Activated CD4-positive, alpha-beta T cell treated with anti-CD3 and anti-CD28 coated beads, Interleukin-2, amount 10 ng/mL, durations not matched to agents 24 days and 14 days (primary cell): ENCODE measurements at regions not wholly inside any gene's neighbourhood (a gene's known extent, or its start where the extent isn't known, plus 50 kb on each side); places are given as distances from the start of the nearest gene placed in this dataset.
"Not testable (repeated sequence)": the region's sequence is repeated elsewhere in the genome, so short reads cannot be mapped to it uniquely, and the experiment has no call there.

ENCODE experiments used
- DNase-seq: peaks from one replicate; pipeline ENCODE4 v3.0.0; 2022
- H3K27ac Mint-ChIP-seq: one replicate; pipeline ENCODE4 v1.8.0; 2022; ENCODE audit warnings: mild to moderate bottlenecking, mixed read lengths
- H3K27me3 Mint-ChIP-seq: one replicate; pipeline ENCODE4 v1.8.0; 2022; ENCODE audit warnings: mixed read lengths
- H3K36me3 Mint-ChIP-seq: one replicate; pipeline ENCODE4 v1.8.0; 2022; ENCODE audit warnings: low read depth, mild to moderate bottlenecking, mixed read lengths
- H3K4me1 Mint-ChIP-seq: one replicate; pipeline ENCODE4 v1.8.0; 2021; ENCODE audit warnings: mixed read lengths
- H3K4me3 Mint-ChIP-seq: one replicate; pipeline ENCODE4 v1.8.0; 2022; ENCODE audit warnings: mild to moderate bottlenecking, moderate library complexity, mixed read lengths
- H3K9me3 Mint-ChIP-seq: one replicate; pipeline ENCODE4 v1.8.0; 2021; ENCODE audit warnings: mixed read lengths
- intact Hi-C: fragments of 100-400 bp; cut with micrococcal nuclease; formaldehyde crosslinking; loops from one replicate; pipeline ENCODE4 v1.15.1; 2023

- DNase-seq = no peak
- peaks cover 5% of the 10 kb centered on the region for H3K4me1 Mint-ChIP-seq
- H3K27me3 Mint-ChIP-seq = no peaks in the 10 kb centered on the region
- H3K36me3 Mint-ChIP-seq = peaks cover 4% of the 10 kb centered on the region
- no peaks in the 10 kb centered on the region for H3K9me3 Mint-ChIP-seq
- no peak overlapping the region for H3K4me3 Mint-ChIP-seq
- H3K27ac Mint-ChIP-seq = no peak overlapping the region
- intact Hi-C loops = no loop called here
Measured at GRCh38 chr2:8134473-8134932, 547.4 kb upstream of the ID2 start.

GRCh38 chr2:8134985-8135682 is 546.7 kb upstream of the ID2 start:
- Mint-ChIP-seq H3K4me1 (peaks cover 7% of the 10 kb centered on the region), H3K36me3 (peaks cover 4% of the 10 kb centered on the region), H3K27ac (no peak overlapping the region), H3K9me3 (no peaks in the 10 kb centered on the region), H3K4me3 (no peak overlapping the region), H3K27me3 (no peaks in the 10 kb centered on the region)
- no peak for DNase-seq
- intact Hi-C loops = no loop called here

DNA sequence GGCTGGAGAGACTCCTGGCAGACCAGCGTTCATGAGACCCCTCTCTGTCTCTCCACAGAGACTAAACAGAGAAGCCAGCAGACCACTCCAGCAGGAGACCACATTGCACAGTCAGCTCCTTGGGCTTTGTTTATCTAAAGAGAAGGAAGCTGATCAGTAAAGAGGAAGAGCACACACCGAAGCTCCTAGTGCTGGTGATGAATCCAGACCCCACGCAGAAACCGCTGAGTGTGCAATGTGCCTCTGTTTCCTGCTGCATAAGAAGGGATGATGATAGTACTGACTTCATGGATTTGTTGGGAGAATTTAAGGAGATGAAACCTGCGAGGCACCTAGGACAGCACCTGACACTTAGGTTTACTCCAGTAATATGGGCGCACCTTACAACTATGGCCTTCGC is 544.1 kb upstream of the ID2 start:
- H3K4me1 Mint-ChIP-seq = peaks cover 9% of the 10 kb centered on the region
- peaks cover 4% of the 10 kb centered on the region for H3K36me3 Mint-ChIP-seq
- no peak overlapping the region for H3K4me3 Mint-ChIP-seq
- DNase-seq = no peak
- H3K9me3 Mint-ChIP-seq = no peaks in the 10 kb centered on the region
- intact Hi-C loops = no loop called here
- H3K27ac Mint-ChIP-seq = no peak overlapping the region
- peaks cover 2% of the 10 kb centered on the region for H3K27me3 Mint-ChIP-seq

GRCh38 chr2:8138525-8138922 is 543.3 kb upstream of the ID2 start:
- Mint-ChIP-seq H3K4me1 (peaks cover 9% of the 10 kb centered on the region), H3K27ac (no peak overlapping the region), H3K27me3 (peaks cover 2% of the 10 kb centered on the region), H3K36me3 (peaks cover 4% of the 10 kb centered on the region), H3K4me3 (no peak overlapping the region), H3K9me3 (no peaks in the 10 kb centered on the region)
- intact Hi-C loops = no loop called here
- no peak for DNase-seq

- Mint-ChIP-seq H3K4me3 (no peak overlapping the region), H3K27me3 (peaks cover 2% of the 10 kb centered on the region), H3K4me1 (peaks cover 9% of the 10 kb centered on the region), H3K36me3 (peaks cover 4% of the 10 kb centered on the region), H3K9me3 (no peaks in the 10 kb centered on the region), H3K27ac (no peak overlapping the region)
- no peak for DNase-seq
- intact Hi-C loops = no loop called here
Measured at GRCh38 chr2:8138923-8139667, 542.8 kb upstream of the ID2 start.

DNA sequence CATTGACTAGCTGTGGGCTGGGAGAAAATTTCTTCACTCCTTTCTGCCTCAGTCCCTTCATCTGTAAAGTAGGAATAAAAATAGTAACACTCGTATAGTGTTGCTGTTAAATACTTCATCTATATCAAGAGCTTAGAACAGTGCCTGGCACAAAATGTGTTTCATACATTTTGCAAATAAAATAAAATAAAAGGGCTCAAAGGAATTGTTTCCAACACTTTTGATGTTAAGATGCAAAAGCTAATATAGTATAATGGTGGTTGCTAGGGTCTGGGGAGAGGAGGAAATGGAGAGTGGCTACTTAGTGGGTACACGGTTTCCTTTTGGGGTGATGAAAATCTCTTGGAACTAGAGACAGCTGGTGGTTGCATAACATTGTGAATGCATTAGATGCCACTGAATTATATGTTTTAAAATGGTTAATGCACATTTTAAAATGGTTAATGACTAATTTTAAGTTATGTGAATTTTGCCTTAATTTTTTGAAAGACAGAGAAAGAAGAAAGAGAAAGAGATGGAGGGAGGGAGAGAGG is 542.1 kb upstream of the ID2 start:
- DNase-seq = no peak
- Mint-ChIP-seq H3K4me3 (no peak overlapping the region), H3K27ac (no peak overlapping the region), H3K4me1 (peaks cover 13% of the 10 kb centered on the region), H3K9me3 (peaks cover under 1% of the 10 kb centered on the region), H3K27me3 (peaks cover 2% of the 10 kb centered on the region), H3K36me3 (peaks cover 4% of the 10 kb centered on the region)
- intact Hi-C loops = no loop called here

DNA sequence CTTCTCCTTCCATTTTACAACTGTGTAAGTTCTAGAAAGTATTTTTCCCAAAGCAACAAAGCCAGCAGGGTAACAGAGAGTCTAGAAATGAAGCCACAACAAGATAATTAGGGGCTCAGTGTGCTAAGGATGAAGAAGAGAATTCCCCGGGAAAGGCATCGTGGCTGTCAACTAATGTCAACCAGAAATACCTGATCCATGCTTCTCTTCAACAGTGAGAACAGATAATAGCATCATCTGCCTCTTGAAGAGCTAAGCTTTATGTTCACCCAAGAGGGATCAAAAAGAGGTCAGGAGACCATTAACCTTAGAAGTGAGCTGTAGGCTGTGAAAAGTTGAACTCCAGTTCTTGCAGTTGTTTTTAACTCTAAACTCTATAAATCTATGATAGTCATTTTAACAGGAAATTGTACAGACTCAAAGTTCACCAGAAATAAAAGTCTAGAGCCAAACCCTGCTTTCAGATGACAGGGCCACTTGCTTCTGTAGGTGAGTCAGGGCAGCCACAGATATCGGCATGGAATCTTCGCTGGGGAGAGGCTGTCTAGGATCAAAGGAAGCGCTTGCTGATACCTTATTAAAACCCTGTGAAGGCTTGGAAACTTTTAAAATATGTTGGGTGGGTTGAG is 540.7 kb upstream of the ID2 start:
- Mint-ChIP-seq H3K27me3 (peaks cover 2% of the 10 kb centered on the region), H3K36me3 (peaks cover 7% of the 10 kb centered on the region), H3K27ac (no peak overlapping the region), H3K4me3 (no peak overlapping the region), H3K4me1 (peaks cover 14% of the 10 kb centered on the region), H3K9me3 (peaks cover 8% of the 10 kb centered on the region)
- intact Hi-C loops = no loop called here
- no peak for DNase-seq

DNA sequence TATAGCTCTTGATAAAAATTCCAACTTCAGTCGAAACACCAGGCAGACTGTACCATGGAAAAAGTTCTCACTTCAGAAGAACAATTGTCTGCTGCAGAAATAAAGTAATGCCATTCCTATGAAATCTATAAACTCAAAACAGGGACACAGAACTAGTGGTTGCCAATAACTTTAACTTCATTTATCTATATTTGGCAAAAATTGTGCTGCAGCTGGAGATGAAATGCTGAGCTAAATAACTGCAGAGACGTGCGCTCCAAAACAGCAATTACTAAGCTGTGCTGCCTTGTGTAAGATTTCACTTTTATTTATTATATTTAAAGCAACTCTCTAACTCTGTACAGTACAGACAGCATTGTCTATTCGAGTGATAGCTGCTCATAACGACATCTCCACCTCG is 540.1 kb upstream of the ID2 start:
- Mint-ChIP-seq H3K4me1 (peaks cover 14% of the 10 kb centered on the region), H3K4me3 (no peak overlapping the region), H3K27me3 (peaks cover 2% of the 10 kb centered on the region), H3K27ac (no peak overlapping the region), H3K36me3 (peaks cover 7% of the 10 kb centered on the region), H3K9me3 (peaks cover 8% of the 10 kb centered on the region)
- intact Hi-C loops = no loop called here
- no peak for DNase-seq

DNA sequence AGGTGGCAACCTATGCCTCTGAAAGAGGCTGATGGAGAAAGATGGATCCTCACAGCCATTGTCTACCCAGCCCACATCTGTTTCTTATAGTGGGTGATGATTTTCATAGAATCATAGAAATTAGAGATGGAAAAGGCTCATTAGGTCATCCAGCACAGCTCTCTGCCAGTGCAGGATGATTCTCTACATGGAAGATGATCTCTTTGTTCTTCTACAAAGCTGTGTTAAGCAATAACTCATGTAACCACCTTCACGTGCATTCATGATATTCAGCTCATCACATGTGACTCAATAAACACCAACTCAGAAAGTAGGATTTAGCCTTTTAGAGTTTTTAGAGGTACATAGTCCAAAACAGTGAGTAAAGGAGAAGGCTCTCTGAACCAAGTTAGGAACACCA is 539.4 kb upstream of the ID2 start:
- Mint-ChIP-seq H3K36me3 (peaks cover 7% of the 10 kb centered on the region), H3K4me3 (no peak overlapping the region), H3K27me3 (peaks cover 2% of the 10 kb centered on the region), H3K9me3 (peaks cover 8% of the 10 kb centered on the region), H3K4me1 (peaks cover 14% of the 10 kb centered on the region), H3K27ac (no peak overlapping the region)
- DNase-seq = no peak
- intact Hi-C loops = no loop called here

DNA sequence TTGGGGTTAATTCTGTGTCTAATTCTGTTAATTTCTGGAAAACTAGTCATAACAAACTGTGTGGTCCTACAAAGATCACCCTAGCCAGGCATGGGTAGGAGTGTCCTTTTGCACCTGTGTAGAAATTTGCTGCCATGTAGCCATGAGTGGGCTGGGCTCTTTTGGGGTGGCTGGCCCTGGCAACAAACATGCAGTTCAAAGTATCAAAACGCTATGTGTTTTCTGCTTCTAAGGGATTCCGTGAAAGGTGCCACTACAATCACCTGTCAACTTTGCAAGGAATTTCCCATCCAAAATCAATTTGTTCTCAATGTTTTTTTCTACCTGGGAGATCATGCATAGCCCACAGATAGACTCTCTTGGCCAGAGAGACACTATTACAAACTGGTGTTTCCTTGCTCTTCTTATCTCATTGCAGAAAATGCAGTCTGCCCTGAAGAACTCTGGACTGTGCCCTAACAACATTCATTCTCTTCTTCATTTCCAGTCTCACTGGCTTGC is 537.7 kb upstream of the ID2 start:
- intact Hi-C loops = no loop called here
- DNase-seq = no peak
- no peak overlapping the region for H3K27ac Mint-ChIP-seq
- H3K4me1 Mint-ChIP-seq = peaks cover 13% of the 10 kb centered on the region
- H3K27me3 Mint-ChIP-seq = peaks cover 2% of the 10 kb centered on the region
- H3K36me3 Mint-ChIP-seq = peaks cover 3% of the 10 kb centered on the region
- H3K9me3 Mint-ChIP-seq = peaks cover 8% of the 10 kb centered on the region
- H3K4me3 Mint-ChIP-seq = no peak overlapping the region

DNA sequence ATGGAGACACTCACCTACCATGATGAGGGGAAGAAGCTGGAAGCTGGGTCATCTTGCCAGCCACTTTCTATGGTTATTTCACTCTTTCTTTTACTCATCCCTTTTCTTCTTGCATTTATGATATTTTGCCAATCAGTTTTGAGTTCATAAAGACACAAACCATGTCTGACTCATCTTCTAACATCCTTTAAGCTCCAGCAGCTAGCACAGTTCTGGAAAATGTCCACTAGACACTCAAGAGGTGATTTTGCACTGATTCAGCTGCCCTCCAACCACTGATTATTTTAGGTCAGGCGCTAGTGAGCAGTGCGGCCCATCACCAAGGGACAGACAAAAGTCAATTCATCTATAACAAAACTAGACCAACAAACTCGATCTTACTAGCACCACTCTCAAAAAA is 537.1 kb upstream of the ID2 start:
- Mint-ChIP-seq H3K4me1 (peaks cover 13% of the 10 kb centered on the region), H3K4me3 (no peak overlapping the region), H3K27me3 (peaks cover 2% of the 10 kb centered on the region), H3K9me3 (peaks cover 8% of the 10 kb centered on the region), H3K27ac (no peak overlapping the region), H3K36me3 (peaks cover 3% of the 10 kb centered on the region)
- intact Hi-C loops = no loop called here
- DNase-seq = no peak

GRCh38 chr2:8145375-8145774 is 536.5 kb upstream of the ID2 start:
- H3K36me3 Mint-ChIP-seq, H3K27me3 Mint-ChIP-seq, intact Hi-C loops, DNase-seq, H3K4me3 Mint-ChIP-seq, H3K9me3 Mint-ChIP-seq, H3K27ac Mint-ChIP-seq: not testable (repeated sequence)
- peaks cover 12% of the 10 kb centered on the region for H3K4me1 Mint-ChIP-seq

DNA sequence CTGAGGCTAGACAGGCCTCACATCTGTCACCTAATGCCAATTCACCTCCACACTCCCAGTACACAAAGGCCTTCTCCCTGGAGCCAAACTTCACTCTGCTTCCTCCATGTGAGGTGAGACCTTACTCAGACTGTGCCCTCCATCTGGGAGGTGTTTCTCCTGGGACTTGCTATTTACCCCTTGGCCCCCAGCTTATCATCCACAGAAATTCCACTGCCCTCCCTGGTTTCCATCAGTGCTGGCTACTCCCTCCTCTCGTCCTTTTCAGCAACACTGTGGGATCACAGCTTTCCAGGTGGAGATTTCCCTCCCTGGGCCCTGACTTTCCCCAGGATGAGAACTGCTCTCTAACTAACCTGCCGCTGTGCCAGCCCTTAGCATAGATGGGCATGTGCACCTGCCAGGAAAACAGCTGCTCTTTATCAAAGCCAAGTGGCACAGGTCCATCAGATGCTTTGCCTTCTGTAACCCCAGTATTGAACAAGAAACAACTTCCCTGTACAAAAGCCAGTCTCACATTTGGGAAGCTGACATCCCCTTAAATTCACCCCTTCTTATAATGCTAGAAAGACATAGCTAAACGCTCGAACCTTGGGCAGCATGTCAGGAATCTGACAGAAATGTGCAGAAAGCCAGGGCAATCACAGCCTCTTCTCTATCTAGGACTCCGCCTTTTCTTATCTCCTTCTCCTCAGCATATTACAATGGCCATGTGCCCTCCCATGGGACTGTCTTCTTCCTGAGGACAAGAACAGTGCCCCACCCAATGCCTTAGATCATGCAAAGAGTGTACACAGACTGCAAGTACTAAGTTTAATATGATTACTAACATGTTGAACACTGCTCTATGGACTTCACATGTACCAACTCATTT is 535.5 kb upstream of the ID2 start:
- H3K9me3 Mint-ChIP-seq = peaks cover 8% of the 10 kb centered on the region
- DNase-seq = no peak
- intact Hi-C loops = no loop called here
- peaks cover 11% of the 10 kb centered on the region for H3K4me1 Mint-ChIP-seq
- H3K4me3 Mint-ChIP-seq = no peak overlapping the region
- peaks cover 3% of the 10 kb centered on the region for H3K36me3 Mint-ChIP-seq
- peak overlapping the region; percentile 38 for H3K27ac Mint-ChIP-seq
- peaks cover 2% of the 10 kb centered on the region for H3K27me3 Mint-ChIP-seq
